Liver (tissue), 3 donors: ENCODE measurements at regions not wholly inside any gene's neighbourhood (a gene's known extent, or its start where the extent isn't known, plus 50 kb on each side); places are given as distances from the start of the nearest gene placed in this dataset.

Experiments
- CTCF ChIP-seq: fragments of 150-350 bp; IDR thresholded peaks from 2 replicates; pipeline ENCODE4 v1.5.1; 2017; ENCODE audit warnings: improper control_type of control experiment, low read depth, low read length; ENCODE audit not compliant: missing input control
- HNF4G ChIP-seq: IDR thresholded peaks from 2 replicates; pipeline ENCODE4 v1.6.1; 2016; ENCODE audit warnings: antibody characterized with exemption
- JUND ChIP-seq, 2 donors: IDR thresholded peaks; 2 replicates each; pipeline ENCODE4 v1.6.1; 2016; ENCODE audit warnings: antibody characterized with exemption in 2 of 2
- RAD21 ChIP-seq, 2 donors: IDR thresholded peaks; 2 replicates each; pipeline ENCODE4 v1.6.1; 2016; ENCODE audit warnings: antibody characterized with exemption in 2 of 2, mild to moderate bottlenecking in 2 of 2
- REST ChIP-seq: IDR thresholded peaks from 2 replicates; pipeline ENCODE4 v1.6.1; 2016; ENCODE audit warnings: antibody characterized with exemption, mild to moderate bottlenecking
- RXRA ChIP-seq, 2 donors: IDR thresholded peaks; 2 replicates each; pipeline ENCODE4 v1.6.1; 2017 to 2018; ENCODE audit warnings: antibody characterized with exemption in 2 of 2, mild to moderate bottlenecking in 1 of 2
- SP1 ChIP-seq: IDR thresholded peaks from 2 replicates; pipeline ENCODE4 v1.6.1; 2018; ENCODE audit warnings: antibody characterized with exemption, mild to moderate bottlenecking
- TAF1 ChIP-seq: conservative IDR thresholded peaks from 2 replicates; pipeline ENCODE4 v1.6.1; 2016; ENCODE audit warnings: antibody characterized with exemption, mild to moderate bottlenecking
- YY1 ChIP-seq: IDR thresholded peaks from 2 replicates; pipeline ENCODE4 v1.6.1; 2016; ENCODE audit warnings: antibody characterized with exemption, mild to moderate bottlenecking
- TF ChIP-seq, protein P1 (sequence below): IDR thresholded peaks from 2 replicates; pipeline ENCODE4 v1.6.1; 2016; ENCODE audit warnings: antibody characterized with exemption
- TF ChIP-seq, protein P2 (sequence below): IDR thresholded peaks from 2 replicates; pipeline ENCODE4 v1.6.1; 2016; ENCODE audit warnings: antibody characterized with exemption
- donor health status: healthy.
- donor health status: healthy.

GRCh38 chr6:20265842-20266241, 53.6 kb upstream of the MBOAT1 start:
- TF ChIP-seq CTCF (no peak), SP1 (no peak), HNF4G (no peak), YY1 (no peak), TAF1 (no peak), RAD21 (IDR thresholded peaks at IDR 0.05) (no peak), REST (no peak), RXRA (IDR thresholded peaks at IDR 0.05) (no peak), JUND (IDR thresholded peaks at IDR 0.05) (no peak)
- TF ChIP-seq, protein P1, sequence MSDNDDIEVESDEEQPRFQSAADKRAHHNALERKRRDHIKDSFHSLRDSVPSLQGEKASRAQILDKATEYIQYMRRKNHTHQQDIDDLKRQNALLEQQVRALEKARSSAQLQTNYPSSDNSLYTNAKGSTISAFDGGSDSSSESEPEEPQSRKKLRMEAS: no peak
- TF ChIP-seq, protein P2, sequence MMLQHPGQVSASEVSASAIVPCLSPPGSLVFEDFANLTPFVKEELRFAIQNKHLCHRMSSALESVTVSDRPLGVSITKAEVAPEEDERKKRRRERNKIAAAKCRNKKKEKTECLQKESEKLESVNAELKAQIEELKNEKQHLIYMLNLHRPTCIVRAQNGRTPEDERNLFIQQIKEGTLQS: no peak
